GDM1 (cell line): ENCODE measurements at regions not wholly inside any gene's neighbourhood (a gene's known extent, or its start where the extent isn't known, plus 50 kb on each side); places are given as distances from the start of the nearest gene placed in this dataset.
A peak's percentile ranks its signal among the peaks of the same experiment; 100 is the strongest.
"Not testable (repeated sequence)": the region's sequence is repeated elsewhere in the genome, so short reads cannot be mapped to it uniquely, and the experiment has no call there.

Experiments
- DNase-seq: peaks from one replicate; lab custom pipeline; 2025; lab: John Stamatoyannopoulos, UW

GRCh38 chr21:35982717-35983116 is 77.6 kb downstream of the SETD4 start:
- no peak for DNase-seq

GRCh38 chr21:35981514-35982070 is 78.7 kb downstream of the SETD4 start:
- DNase-seq, result no peak

- DNase-seq, result no peak
These were observed 79.5 kb downstream of the SETD4 start for GRCh38 chr21:35980821-35981220.

- DNase-seq, result not testable (repeated sequence)
These were observed 82.5 kb downstream of the SETD4 start for GRCh38 chr21:35977860-35978259.

GRCh38 chr21:35976929-35977328 is 83.4 kb downstream of the SETD4 start:
- no peak for DNase-seq

- no peak for DNase-seq
These were observed 83.8 kb downstream of the SETD4 start for GRCh38 chr21:35976481-35976880.

GRCh38 chr21:35974775-35975174 is 85.6 kb downstream of the SETD4 start:
- DNase-seq, result no peak

- no peak for DNase-seq
These were observed 88.5 kb downstream of the SETD4 start for GRCh38 chr21:35971824-35972223.

GRCh38 chr21:35969281-35969680 is 91.0 kb downstream of the SETD4 start:
- DNase-seq, result no peak

GRCh38 chr21:35968564-35968963 is 91.8 kb downstream of the SETD4 start:
- DNase-seq, result no peak

GRCh38 chr21:35965699-35966098 is 94.6 kb downstream of the SETD4 start:
- DNase-seq, result no peak

GRCh38 chr21:35963920-35964451 is 96.3 kb downstream of the SETD4 start:
- no peak for DNase-seq

GRCh38 chr21:35962917-35963316 is 97.4 kb downstream of the SETD4 start:
- no peak for DNase-seq

GRCh38 chr21:35954066-35954465 is 106.3 kb downstream of the SETD4 start:
- DNase-seq, result no peak

- DNase-seq, result no peak
These were observed 106.7 kb downstream of the SETD4 start for GRCh38 chr21:35953597-35953996.

GRCh38 chr21:35952651-35953340 is 107.5 kb downstream of the SETD4 start:
- DNase-seq, result no peak

- DNase-seq, result no peak
These were observed 111.3 kb downstream of the SETD4 start for GRCh38 chr21:35948982-35949381.

- no peak for DNase-seq
These were observed 115.1 kb downstream of the SETD4 start for GRCh38 chr21:35945089-35945671.

GRCh38 chr21:35943752-35944151 is 116.6 kb downstream of the SETD4 start:
- DNase-seq, result no peak

GRCh38 chr21:35942211-35943144 is 117.8 kb downstream of the SETD4 start:
- peak; percentile 17 for DNase-seq

GRCh38 chr21:35940074-35940927 is 120.0 kb downstream of the SETD4 start:
- DNase-seq, result peak; percentile 62
